Ishikawa (cell line): ENCODE measurements at regions not wholly inside any gene's neighbourhood (a gene's known extent, or its start where the extent isn't known, plus 50 kb on each side); places are given as distances from the start of the nearest gene placed in this dataset.

Experiments
- CEBPB ChIP-seq: IDR thresholded peaks from 2 replicates; pipeline ENCODE4 v1.6.1; 2012
- CREB1 ChIP-seq: IDR thresholded peaks from 2 replicates; pipeline ENCODE4 v1.6.1; 2012; ENCODE audit warnings: low read depth
- FOXM1 ChIP-seq: IDR thresholded peaks from 2 replicates; pipeline ENCODE4 v1.6.1; 2012; ENCODE audit warnings: low read depth, borderline replicate concordance
- NFIC ChIP-seq: IDR thresholded peaks from 2 replicates; pipeline ENCODE4 v1.6.1; 2012
- RAD21 ChIP-seq: IDR thresholded peaks from 2 replicates; pipeline ENCODE4 v1.6.1; 2012; ENCODE audit warnings: low read depth
- TAF1 ChIP-seq: IDR thresholded peaks from 2 replicates; pipeline ENCODE4 v1.6.1; 2012; ENCODE audit warnings: low read depth, mild to moderate bottlenecking
- TCF12 ChIP-seq: IDR thresholded peaks from 2 replicates; pipeline ENCODE4 v1.6.1; 2012; ENCODE audit warnings: low read depth
- TEAD4 ChIP-seq: IDR thresholded peaks from 2 replicates; pipeline ENCODE4 v1.6.1; 2012
- YY1 ChIP-seq: IDR thresholded peaks from 2 replicates; pipeline ENCODE4 v1.6.1; 2012; ENCODE audit warnings: low read depth
- ZBTB7A ChIP-seq: IDR thresholded peaks from 2 replicates; pipeline ENCODE4 v1.6.1; 2012; ENCODE audit warnings: low read depth
- TF ChIP-seq, protein P1 (sequence below): IDR thresholded peaks from 2 replicates; pipeline ENCODE4 v1.6.1; 2012
- TF ChIP-seq, protein P2 (sequence below): IDR thresholded peaks from 2 replicates; pipeline ENCODE4 v1.6.1; 2012; ENCODE audit warnings: low read depth, mild to moderate bottlenecking
- TF ChIP-seq, protein P3 (sequence below): IDR thresholded peaks from 2 replicates; pipeline ENCODE4 v1.6.1; 2012

DNA sequence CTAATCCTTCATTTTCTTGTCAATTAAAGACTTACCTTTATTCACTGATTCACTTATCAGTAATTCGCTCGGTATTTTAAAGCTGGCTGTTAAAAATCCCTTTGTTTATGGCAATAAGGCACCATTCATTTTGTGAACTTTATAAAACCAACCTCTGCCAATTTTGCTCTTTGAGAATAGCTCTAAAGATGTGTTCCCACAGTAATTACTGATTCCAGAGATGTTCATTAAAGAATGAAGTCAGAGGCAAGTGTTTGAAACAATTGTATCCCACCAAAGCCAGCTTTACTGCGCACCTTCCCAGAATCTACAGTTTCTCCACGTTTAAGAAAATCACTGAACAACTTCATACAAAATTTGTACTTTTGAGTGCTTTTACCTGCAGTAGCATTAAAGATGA, 424.5 kb downstream of the USP25 start:
- TF ChIP-seq YY1 (no peak), NFIC (no peak), TAF1 (no peak), ZBTB7A (no peak)

DNA sequence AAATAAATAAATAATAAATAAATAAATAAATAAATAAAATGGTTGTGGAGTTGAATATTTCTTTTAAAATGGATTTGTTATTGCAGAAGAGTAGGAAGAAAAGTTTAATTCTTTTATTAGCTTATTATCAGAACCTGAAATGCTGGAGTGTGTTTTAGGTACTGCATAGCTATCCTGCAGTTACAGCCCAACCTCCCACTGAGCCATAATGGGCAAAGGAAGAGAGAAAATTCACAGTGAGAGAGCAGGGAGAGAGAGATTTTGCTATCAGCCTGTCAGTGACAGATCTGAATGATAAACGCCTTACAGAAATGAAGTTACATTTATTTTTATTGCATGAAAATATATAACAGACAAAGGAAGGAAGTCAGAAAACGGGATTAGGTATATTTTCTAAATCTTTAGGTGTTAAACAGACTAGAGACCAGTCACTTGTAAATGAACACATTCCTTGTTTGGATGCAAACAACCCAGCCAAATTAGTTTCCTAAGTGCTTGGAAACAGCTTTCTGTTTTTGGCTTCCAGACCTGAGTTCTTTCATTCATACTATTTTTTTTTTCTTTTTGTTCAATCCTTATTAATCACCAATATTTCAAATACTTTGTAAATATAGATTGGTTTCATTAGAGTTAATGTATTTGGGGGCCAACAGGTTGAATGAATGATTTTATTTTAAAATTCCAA, 425.3 kb downstream of the USP25 start:
- TF ChIP-seq RAD21 (no peak), FOXM1 (no peak), TCF12 (no peak), CREB1 (no peak), TAF1 (no peak), YY1 (no peak), CEBPB (no peak), ZBTB7A (no peak)
- TF ChIP-seq, protein P1, sequence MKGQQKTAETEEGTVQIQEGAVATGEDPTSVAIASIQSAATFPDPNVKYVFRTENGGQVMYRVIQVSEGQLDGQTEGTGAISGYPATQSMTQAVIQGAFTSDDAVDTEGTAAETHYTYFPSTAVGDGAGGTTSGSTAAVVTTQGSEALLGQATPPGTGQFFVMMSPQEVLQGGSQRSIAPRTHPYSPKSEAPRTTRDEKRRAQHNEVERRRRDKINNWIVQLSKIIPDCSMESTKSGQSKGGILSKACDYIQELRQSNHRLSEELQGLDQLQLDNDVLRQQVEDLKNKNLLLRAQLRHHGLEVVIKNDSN = no peak
- TF ChIP-seq, protein P2, sequence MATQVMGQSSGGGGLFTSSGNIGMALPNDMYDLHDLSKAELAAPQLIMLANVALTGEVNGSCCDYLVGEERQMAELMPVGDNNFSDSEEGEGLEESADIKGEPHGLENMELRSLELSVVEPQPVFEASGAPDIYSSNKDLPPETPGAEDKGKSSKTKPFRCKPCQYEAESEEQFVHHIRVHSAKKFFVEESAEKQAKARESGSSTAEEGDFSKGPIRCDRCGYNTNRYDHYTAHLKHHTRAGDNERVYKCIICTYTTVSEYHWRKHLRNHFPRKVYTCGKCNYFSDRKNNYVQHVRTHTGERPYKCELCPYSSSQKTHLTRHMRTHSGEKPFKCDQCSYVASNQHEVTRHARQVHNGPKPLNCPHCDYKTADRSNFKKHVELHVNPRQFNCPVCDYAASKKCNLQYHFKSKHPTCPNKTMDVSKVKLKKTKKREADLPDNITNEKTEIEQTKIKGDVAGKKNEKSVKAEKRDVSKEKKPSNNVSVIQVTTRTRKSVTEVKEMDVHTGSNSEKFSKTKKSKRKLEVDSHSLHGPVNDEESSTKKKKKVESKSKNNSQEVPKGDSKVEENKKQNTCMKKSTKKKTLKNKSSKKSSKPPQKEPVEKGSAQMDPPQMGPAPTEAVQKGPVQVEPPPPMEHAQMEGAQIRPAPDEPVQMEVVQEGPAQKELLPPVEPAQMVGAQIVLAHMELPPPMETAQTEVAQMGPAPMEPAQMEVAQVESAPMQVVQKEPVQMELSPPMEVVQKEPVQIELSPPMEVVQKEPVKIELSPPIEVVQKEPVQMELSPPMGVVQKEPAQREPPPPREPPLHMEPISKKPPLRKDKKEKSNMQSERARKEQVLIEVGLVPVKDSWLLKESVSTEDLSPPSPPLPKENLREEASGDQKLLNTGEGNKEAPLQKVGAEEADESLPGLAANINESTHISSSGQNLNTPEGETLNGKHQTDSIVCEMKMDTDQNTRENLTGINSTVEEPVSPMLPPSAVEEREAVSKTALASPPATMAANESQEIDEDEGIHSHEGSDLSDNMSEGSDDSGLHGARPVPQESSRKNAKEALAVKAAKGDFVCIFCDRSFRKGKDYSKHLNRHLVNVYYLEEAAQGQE = no peak
- TF ChIP-seq, protein P3, sequence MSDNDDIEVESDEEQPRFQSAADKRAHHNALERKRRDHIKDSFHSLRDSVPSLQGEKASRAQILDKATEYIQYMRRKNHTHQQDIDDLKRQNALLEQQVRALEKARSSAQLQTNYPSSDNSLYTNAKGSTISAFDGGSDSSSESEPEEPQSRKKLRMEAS = no peak

DNA sequence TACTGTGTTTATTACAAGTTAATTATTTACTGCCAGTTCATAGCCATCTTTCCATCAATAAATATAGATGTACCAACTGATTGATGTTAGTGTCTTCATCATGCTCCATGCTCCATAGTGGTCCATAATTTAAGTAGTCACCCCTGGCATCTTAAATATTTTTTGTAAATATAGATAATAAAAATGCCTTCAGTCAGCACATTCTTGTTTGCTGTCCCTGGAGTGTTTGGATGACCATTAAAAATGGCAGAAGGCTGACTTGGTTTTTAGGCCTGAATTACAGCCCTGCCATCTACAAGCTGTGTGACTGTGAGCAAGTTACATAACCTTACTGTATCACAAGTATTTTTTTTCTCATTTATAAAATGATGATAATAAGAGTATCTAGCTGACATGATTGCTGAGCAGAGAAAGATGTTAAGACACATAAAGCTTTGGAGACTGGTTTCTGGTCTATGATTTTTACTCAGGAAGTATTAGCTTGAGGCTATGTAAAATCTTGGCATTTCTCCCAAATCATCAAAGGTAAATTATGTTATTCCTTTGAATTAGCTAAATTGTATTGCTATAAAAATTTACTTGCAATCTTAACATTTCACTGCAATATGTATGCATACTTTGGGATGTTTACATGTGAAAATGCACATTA, 427.2 kb downstream of the USP25 start:
- no peak for TF ChIP-seq FOXM1
- no peak for TF ChIP-seq TCF12
- TF ChIP-seq YY1 = no peak
- no peak for TF ChIP-seq CREB1

DNA sequence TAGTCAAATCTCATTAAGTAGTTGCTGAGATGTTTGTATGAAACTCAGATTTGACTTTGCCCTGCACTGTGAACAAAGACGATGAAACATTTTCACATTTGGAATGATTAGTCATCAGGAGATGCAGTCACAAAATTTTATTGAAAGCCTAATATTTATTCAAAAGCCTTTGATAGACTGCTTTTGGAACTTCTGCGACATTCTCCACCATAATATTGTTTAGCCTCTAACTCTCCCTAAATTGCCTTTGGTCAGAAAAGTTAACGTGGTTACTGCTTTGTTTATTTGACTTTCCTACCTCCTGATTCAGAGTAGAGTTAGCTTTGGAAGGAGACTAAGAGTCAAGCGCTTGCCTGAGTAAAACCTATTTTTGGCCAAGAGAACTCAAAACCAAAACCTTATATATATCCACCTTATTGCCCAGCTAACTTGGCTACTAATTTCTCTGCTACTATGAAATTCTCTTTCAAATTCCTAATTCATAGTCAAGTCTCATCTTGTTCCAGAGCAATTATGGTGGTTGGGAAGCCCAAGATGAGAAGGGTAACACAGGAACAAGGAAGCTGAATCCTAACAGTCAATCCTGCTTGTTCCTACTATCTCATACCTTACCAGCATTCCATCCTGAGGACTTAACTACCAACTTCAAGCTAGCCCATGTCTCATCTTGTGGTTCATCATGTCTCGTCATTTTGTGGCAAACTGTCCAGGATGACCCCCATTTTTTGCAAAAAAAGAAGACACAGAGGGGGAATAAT, 429.6 kb downstream of the USP25 start:
- TF ChIP-seq NFIC (no peak), ZBTB7A (no peak)
- TF ChIP-seq, protein P1 = no peak

DNA sequence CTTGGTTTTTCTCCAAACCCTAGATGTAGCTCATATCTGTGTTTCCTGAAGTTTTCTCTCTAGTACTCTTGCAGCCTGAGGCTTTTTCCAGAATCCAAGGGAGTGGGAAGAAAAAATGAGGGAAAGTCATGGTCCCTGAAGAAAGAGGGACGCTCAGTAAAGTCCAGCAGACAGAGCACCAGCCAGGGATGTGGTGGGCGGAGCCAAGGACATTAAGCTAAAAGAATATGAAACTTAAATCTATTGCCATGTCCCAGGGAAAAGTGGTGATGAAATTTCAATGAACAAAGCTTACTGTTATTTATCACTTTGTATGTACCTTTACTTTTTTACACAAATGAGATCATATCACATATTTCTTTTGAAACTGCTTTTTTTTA, 430.2 kb downstream of the USP25 start:
- TF ChIP-seq TEAD4 (no peak), CEBPB (no peak), ZBTB7A (no peak), FOXM1 (no peak)

DNA sequence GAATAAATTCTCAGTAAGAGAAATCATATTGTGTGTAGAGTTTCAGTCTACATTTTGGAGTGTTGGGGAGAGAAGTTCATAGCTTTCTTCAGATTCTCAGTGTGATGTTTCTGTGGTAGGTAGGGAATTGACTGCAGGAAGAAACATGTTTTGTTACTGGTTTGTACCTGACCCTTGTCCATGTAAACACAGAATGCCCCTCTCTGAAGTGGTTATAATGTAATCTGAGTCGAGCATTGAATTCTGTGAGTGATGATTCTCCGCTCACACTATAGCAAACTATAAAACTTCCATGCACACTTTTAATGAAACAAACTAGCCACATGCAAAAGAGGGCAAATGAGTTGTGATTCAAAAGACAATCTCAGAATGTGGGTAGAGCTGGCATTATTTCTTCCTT, 433.2 kb downstream of the USP25 start:
- TF ChIP-seq, protein P1 = no peak
- TF ChIP-seq CEBPB (no peak), TEAD4 (no peak), TAF1 (no peak), RAD21 (no peak), ZBTB7A (no peak), YY1 (no peak), CREB1 (no peak), TCF12 (no peak), FOXM1 (no peak)
- TF ChIP-seq, protein P2 = no peak
- TF ChIP-seq, protein P3 = no peak
